ENCODE measurements at regions not wholly inside any gene's neighbourhood (a gene's known extent, or its start where the extent isn't known, plus 50 kb on each side); places are given as distances from the start of the nearest gene placed in this dataset.

DNA sequence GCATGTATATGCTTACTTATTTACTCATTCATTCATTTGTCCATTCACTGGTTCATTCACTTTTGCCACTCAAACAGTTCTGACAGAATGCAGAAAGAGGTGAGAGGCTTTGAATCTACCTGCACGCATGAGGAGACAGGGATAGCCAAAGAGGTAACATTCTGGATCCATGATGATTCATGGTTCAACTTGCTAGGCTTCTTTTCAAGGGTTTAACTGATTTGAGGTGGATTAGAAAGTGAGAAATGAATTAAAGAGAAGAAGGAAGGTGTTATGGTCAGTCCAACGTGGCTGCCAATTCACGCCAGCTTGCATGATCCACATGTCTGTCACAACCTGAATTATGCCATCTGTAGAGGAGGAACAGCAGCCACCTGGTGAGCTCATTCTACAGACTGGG, 260.6 kb downstream of the ARRDC4 start (continued):
- TF ChIP-seq, protein P1, sequence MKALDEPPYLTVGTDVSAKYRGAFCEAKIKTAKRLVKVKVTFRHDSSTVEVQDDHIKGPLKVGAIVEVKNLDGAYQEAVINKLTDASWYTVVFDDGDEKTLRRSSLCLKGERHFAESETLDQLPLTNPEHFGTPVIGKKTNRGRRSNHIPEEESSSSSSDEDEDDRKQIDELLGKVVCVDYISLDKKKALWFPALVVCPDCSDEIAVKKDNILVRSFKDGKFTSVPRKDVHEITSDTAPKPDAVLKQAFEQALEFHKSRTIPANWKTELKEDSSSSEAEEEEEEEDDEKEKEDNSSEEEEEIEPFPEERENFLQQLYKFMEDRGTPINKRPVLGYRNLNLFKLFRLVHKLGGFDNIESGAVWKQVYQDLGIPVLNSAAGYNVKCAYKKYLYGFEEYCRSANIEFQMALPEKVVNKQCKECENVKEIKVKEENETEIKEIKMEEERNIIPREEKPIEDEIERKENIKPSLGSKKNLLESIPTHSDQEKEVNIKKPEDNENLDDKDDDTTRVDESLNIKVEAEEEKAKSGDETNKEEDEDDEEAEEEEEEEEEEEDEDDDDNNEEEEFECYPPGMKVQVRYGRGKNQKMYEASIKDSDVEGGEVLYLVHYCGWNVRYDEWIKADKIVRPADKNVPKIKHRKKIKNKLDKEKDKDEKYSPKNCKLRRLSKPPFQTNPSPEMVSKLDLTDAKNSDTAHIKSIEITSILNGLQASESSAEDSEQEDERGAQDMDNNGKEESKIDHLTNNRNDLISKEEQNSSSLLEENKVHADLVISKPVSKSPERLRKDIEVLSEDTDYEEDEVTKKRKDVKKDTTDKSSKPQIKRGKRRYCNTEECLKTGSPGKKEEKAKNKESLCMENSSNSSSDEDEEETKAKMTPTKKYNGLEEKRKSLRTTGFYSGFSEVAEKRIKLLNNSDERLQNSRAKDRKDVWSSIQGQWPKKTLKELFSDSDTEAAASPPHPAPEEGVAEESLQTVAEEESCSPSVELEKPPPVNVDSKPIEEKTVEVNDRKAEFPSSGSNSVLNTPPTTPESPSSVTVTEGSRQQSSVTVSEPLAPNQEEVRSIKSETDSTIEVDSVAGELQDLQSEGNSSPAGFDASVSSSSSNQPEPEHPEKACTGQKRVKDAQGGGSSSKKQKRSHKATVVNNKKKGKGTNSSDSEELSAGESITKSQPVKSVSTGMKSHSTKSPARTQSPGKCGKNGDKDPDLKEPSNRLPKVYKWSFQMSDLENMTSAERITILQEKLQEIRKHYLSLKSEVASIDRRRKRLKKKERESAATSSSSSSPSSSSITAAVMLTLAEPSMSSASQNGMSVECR (CRISPR knock-in tag; IDR thresholded peaks at IDR 0.05; ENCODE audit: borderline replicate concordance) = no peak
- TF ChIP-seq SMAD3 (CRISPR knock-in tag; IDR thresholded peaks at IDR 0.05; ENCODE audit: borderline replicate concordance) = no peak

DNA sequence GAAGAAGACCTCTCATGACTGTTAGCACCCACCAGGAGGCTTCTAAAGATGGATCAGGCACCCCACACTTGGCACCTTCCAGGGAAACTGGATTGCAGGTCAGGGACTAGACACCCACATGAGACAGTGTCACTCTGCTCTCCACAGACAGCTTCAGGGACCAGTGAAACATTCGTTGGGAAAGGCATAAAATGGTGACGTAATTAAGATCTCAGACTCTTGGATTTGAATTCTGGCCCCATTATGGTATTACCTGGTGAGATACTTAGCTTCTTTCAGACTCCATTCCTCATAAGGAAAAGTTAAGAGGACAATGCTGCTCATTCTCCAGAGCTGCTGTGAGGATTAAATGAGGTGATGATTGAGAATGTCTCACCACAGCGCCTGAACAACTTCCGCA, 261.1 kb downstream of the ARRDC4 start:
- ChIA-PET POLR2A (no interaction called here), CTCF (interaction anchor here (1.3 kb wide), 1 partner anchor 71 kb away, joined by 4 read pairs; no protein-coding TSS in a partner anchor)
- no peaks in the 10 kb centered on the region for H3K4me1 Mint-ChIP-seq
- TF ChIP-seq, protein P2, sequence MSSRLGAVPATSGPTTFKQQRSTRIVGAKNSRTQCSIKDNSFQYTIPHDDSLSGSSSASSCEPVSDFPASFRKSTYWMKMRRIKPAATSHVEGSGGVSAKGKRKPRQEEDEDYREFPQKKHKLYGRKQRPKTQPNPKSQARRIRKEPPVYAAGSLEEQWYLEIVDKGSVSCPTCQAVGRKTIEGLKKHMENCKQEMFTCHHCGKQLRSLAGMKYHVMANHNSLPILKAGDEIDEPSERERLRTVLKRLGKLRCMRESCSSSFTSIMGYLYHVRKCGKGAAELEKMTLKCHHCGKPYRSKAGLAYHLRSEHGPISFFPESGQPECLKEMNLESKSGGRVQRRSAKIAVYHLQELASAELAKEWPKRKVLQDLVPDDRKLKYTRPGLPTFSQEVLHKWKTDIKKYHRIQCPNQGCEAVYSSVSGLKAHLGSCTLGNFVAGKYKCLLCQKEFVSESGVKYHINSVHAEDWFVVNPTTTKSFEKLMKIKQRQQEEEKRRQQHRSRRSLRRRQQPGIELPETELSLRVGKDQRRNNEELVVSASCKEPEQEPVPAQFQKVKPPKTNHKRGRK (CRISPR knock-in tag; IDR thresholded peaks at IDR 0.05; ENCODE audit: borderline replicate concordance) = no peak
- TF ChIP-seq, protein P3, sequence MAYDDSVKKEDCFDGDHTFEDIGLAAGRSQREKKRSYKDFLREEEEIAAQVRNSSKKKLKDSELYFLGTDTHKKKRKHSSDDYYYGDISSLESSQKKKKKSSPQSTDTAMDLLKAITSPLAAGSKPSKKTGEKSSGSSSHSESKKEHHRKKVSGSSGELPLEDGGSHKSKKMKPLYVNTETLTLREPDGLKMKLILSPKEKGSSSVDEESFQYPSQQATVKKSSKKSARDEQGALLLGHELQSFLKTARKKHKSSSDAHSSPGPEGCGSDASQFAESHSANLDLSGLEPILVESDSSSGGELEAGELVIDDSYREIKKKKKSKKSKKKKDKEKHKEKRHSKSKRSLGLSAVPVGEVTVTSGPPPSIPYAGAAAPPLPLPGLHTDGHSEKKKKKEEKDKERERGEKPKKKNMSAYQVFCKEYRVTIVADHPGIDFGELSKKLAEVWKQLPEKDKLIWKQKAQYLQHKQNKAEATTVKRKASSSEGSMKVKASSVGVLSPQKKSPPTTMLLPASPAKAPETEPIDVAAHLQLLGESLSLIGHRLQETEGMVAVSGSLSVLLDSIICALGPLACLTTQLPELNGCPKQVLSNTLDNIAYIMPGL (CRISPR knock-in tag; IDR thresholded peaks at IDR 0.05) = no peak
- TF ChIP-seq ESRRA (CRISPR knock-in tag; IDR thresholded peaks at IDR 0.05; ENCODE audit: borderline replicate concordance) = no peak
- TF ChIP-seq NR1H2 (CRISPR knock-in tag; IDR thresholded peaks at IDR 0.05) = no peak
- no peak for TF ChIP-seq SMAD3 (CRISPR knock-in tag; IDR thresholded peaks at IDR 0.05; ENCODE audit: borderline replicate concordance)
- no peak for TF ChIP-seq NFATC4 (CRISPR knock-in tag; IDR thresholded peaks at IDR 0.05)
- no peak for TF ChIP-seq CREB1 (CRISPR knock-in tag; IDR thresholded peaks at IDR 0.05)
- TF ChIP-seq ATF1 (CRISPR knock-in tag; IDR thresholded peaks at IDR 0.05) = no peak
- TF ChIP-seq, protein P4, sequence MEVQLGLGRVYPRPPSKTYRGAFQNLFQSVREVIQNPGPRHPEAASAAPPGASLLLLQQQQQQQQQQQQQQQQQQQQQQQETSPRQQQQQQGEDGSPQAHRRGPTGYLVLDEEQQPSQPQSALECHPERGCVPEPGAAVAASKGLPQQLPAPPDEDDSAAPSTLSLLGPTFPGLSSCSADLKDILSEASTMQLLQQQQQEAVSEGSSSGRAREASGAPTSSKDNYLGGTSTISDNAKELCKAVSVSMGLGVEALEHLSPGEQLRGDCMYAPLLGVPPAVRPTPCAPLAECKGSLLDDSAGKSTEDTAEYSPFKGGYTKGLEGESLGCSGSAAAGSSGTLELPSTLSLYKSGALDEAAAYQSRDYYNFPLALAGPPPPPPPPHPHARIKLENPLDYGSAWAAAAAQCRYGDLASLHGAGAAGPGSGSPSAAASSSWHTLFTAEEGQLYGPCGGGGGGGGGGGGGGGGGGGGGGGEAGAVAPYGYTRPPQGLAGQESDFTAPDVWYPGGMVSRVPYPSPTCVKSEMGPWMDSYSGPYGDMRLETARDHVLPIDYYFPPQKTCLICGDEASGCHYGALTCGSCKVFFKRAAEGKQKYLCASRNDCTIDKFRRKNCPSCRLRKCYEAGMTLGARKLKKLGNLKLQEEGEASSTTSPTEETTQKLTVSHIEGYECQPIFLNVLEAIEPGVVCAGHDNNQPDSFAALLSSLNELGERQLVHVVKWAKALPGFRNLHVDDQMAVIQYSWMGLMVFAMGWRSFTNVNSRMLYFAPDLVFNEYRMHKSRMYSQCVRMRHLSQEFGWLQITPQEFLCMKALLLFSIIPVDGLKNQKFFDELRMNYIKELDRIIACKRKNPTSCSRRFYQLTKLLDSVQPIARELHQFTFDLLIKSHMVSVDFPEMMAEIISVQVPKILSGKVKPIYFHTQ (CRISPR knock-in tag; IDR thresholded peaks at IDR 0.05) = no peak
- no peaks in the 10 kb centered on the region for H3K27me3 Mint-ChIP-seq (ENCODE audit: low read depth)
- H3K36me3 Mint-ChIP-seq = no peaks in the 10 kb centered on the region
- DNase-seq (ENCODE audit: low spot score) (no peak), ATAC-seq (no peak)
- no peaks in the 10 kb centered on the region for H3K9me3 Mint-ChIP-seq
- H3K4me3 Mint-ChIP-seq = no peak overlapping the region
- no peak overlapping the region for H3K27ac Mint-ChIP-seq

DNA sequence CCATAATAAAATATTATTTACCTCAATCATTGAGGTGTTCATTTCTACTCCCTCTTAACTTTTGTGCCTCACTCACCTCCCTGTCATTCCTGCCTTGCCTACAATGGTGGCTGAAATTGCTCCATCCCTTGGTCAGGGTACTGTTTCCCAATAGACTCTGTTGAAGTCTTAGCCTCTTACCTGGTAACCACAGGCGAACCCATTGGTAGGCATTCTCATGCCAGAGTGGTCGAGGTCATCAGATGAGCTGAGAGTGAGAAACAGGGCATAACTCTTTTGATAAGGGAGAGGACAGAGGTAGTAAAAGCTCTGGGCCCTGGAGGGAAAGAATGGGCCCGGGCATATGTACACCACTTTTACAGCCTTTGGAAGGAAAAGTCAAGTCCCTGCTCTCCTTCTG, 265.6 kb downstream of the ARRDC4 start:
- no peak overlapping the region for H3K27ac Mint-ChIP-seq
- H3K4me1 Mint-ChIP-seq = no peaks in the 10 kb centered on the region
- no peak for ATAC-seq
- POLR2A ChIA-PET = no interaction called here
- no peaks in the 10 kb centered on the region for H3K27me3 Mint-ChIP-seq (ENCODE audit: low read depth)
- no peak overlapping the region for H3K4me3 Mint-ChIP-seq
- no peaks in the 10 kb centered on the region for H3K36me3 Mint-ChIP-seq
- H3K9me3 Mint-ChIP-seq = no peaks in the 10 kb centered on the region
- CTCF ChIA-PET = no interaction called here
- DNase-seq (ENCODE audit: low spot score) = no peak
- TF ChIP-seq, protein P5, sequence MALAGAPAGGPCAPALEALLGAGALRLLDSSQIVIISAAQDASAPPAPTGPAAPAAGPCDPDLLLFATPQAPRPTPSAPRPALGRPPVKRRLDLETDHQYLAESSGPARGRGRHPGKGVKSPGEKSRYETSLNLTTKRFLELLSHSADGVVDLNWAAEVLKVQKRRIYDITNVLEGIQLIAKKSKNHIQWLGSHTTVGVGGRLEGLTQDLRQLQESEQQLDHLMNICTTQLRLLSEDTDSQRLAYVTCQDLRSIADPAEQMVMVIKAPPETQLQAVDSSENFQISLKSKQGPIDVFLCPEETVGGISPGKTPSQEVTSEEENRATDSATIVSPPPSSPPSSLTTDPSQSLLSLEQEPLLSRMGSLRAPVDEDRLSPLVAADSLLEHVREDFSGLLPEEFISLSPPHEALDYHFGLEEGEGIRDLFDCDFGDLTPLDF (CRISPR knock-in tag; IDR thresholded peaks at IDR 0.05) = no peak
- TF ChIP-seq, protein P6, sequence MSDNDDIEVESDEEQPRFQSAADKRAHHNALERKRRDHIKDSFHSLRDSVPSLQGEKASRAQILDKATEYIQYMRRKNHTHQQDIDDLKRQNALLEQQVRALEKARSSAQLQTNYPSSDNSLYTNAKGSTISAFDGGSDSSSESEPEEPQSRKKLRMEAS (CRISPR knock-in tag; IDR thresholded peaks at IDR 0.05) = no peak
- TF ChIP-seq, protein P7, sequence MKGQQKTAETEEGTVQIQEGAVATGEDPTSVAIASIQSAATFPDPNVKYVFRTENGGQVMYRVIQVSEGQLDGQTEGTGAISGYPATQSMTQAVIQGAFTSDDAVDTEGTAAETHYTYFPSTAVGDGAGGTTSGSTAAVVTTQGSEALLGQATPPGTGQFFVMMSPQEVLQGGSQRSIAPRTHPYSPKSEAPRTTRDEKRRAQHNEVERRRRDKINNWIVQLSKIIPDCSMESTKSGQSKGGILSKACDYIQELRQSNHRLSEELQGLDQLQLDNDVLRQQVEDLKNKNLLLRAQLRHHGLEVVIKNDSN (CRISPR knock-in tag; IDR thresholded peaks at IDR 0.05) = no peak
- TF ChIP-seq GTF2I (CRISPR knock-in tag; conservative IDR thresholded peaks at IDR 0.05) (no peak), SMAD3 (CRISPR knock-in tag; IDR thresholded peaks at IDR 0.05; ENCODE audit: borderline replicate concordance) (no peak)
- TF ChIP-seq, protein P8, sequence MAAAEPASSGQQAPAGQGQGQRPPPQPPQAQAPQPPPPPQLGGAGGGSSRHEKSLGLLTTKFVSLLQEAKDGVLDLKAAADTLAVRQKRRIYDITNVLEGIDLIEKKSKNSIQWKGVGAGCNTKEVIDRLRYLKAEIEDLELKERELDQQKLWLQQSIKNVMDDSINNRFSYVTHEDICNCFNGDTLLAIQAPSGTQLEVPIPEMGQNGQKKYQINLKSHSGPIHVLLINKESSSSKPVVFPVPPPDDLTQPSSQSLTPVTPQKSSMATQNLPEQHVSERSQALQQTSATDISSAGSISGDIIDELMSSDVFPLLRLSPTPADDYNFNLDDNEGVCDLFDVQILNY (CRISPR knock-in tag; IDR thresholded peaks at IDR 0.05) = no peak
- TF ChIP-seq, protein P9, sequence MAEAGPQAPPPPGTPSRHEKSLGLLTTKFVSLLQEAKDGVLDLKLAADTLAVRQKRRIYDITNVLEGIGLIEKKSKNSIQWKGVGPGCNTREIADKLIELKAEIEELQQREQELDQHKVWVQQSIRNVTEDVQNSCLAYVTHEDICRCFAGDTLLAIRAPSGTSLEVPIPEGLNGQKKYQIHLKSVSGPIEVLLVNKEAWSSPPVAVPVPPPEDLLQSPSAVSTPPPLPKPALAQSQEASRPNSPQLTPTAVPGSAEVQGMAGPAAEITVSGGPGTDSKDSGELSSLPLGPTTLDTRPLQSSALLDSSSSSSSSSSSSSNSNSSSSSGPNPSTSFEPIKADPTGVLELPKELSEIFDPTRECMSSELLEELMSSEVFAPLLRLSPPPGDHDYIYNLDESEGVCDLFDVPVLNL (CRISPR knock-in tag; IDR thresholded peaks at IDR 0.05; ENCODE audit: borderline replicate concordance, low read depth) = no peak

Data from WTC11 (cell line).